ENCODE measurements at regions not wholly inside any gene's neighbourhood (a gene's known extent, or its start where the extent isn't known, plus 50 kb on each side); places are given as distances from the start of the nearest gene placed in this dataset.

DNA sequence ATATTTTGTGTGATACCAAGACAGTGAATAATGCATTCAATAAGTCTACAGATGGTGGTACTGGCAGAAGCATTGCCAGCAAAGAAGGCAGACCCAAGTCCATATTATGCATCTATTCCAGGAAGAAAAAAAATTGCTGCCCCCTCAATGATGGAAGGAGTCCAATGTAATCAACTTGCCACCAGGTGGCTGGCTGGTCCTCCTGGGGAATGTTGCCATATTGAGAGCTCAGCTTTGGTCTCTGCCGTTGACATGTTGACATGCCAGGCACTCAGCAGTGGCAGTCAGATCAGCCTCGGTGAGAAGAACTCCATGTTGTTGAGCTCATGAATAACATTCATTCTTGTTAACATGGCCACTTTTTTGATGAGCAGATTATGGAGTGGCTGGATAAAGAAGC is 298.5 kb downstream of the IGSF11 start:
- 94% methylated on average over 2 of the region's 2 CpGs for WGBS
- Histone ChIP-seq H3K4me3 (ENCODE audit: low read length in 2 of 2) (no peak overlapping the region), H3K27me3 (ENCODE audit: control insufficient read depth in 2 of 2, insufficient read depth in 1 of 2, low read length in 1 of 2) (no peaks in the 10 kb centered on the region), H3K9me3 (ENCODE audit: control insufficient read depth in 2 of 2, insufficient read depth in 1 of 2, low read length in 1 of 2) (no peaks in the 10 kb centered on the region), H3K36me3 (ENCODE audit: control insufficient read depth in 2 of 2, insufficient read depth in 2 of 2, low read length in 1 of 2) (no peaks in the 10 kb centered on the region), H3K27ac (ENCODE audit: low read depth in 1 of 2, low read length in 1 of 2) (no peak overlapping the region), H3K4me1 (ENCODE audit: control insufficient read depth in 2 of 2, insufficient read depth in 2 of 2, low read length in 2 of 2) (no peaks in the 10 kb centered on the region)
- DNase-seq (ENCODE audit: low read depth in 6 of 9, low spot score in 9 of 9), result no peak

DNA sequence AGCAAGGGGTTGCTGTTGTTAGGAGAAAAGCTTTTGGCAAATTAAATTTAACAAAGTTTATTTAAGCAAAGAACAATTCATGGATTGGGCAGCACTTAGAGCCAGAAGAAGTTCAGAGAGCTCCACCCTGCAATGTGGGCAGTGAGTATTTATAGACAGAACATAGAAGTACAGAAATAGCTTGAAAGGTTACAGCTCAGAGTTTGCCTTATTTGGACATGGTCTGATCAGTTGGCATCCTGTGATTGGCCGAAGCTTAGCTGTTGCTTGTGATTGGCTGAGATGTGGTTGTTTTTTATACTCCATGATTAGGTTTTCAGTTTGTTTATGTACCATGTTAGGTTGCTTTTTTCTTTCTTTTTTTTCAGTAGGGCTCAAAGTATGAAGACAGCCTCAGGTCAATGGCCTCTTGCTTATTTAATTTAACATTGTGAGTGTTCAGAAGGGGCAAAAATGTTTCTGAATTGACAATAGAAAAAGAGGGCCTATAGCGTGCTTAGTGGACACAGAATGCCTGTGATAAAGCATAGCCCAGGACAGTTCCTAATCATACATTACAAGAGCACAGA is 293.8 kb downstream of the IGSF11 start:
- no peak overlapping the region for H3K27ac ChIP-seq (ENCODE audit: low read depth in 1 of 2, low read length in 1 of 2)
- WGBS, result 94% methylated on average over 2 of the region's 2 CpGs
- no peaks in the 10 kb centered on the region for H3K36me3 ChIP-seq (ENCODE audit: control insufficient read depth in 2 of 2, insufficient read depth in 2 of 2, low read length in 1 of 2)
- H3K4me3 ChIP-seq (ENCODE audit: low read length in 2 of 2), result no peak overlapping the region
- no peaks in the 10 kb centered on the region for H3K27me3 ChIP-seq (ENCODE audit: control insufficient read depth in 2 of 2, insufficient read depth in 1 of 2, low read length in 1 of 2)
- no peaks in the 10 kb centered on the region for H3K4me1 ChIP-seq (ENCODE audit: control insufficient read depth in 2 of 2, insufficient read depth in 2 of 2, low read length in 2 of 2)
- no peak for DNase-seq (ENCODE audit: low read depth in 6 of 9, low spot score in 9 of 9)
- H3K9me3 ChIP-seq (ENCODE audit: control insufficient read depth in 2 of 2, insufficient read depth in 1 of 2, low read length in 1 of 2), result no peaks in the 10 kb centered on the region

DNA sequence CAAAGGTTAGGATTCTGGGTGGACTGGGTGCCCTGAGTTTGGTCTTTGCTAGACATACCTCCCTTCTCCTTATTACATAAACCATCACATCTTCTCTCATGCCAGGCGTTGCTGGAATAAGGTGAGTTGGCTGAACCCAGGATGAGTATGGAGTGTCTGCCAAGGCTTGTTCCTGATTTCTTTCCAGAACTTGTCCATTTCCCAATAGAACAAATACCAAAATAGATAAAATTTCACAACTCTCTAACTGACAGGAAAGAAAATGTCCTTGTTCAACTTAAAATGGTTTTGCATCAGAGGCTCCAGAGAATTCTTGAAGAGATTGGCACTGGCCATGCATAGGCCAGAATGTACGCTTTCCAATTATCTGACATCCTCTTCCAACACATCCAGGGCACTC is 291.9 kb downstream of the IGSF11 start:
- Histone ChIP-seq H3K36me3 (ENCODE audit: control insufficient read depth in 2 of 2, insufficient read depth in 2 of 2, low read length in 1 of 2) (no peaks in the 10 kb centered on the region), H3K27ac (ENCODE audit: low read depth in 1 of 2, low read length in 1 of 2) (no peak overlapping the region), H3K4me3 (ENCODE audit: low read length in 2 of 2) (no peak overlapping the region), H3K4me1 (ENCODE audit: control insufficient read depth in 2 of 2, insufficient read depth in 2 of 2, low read length in 2 of 2) (no peaks in the 10 kb centered on the region), H3K27me3 (ENCODE audit: control insufficient read depth in 2 of 2, insufficient read depth in 1 of 2, low read length in 1 of 2) (no peaks in the 10 kb centered on the region), H3K9me3 (ENCODE audit: control insufficient read depth in 2 of 2, insufficient read depth in 1 of 2, low read length in 1 of 2) (no peaks in the 10 kb centered on the region)
- WGBS, result 88% methylated on average over 2 of the region's 2 CpGs
- no peak for DNase-seq (ENCODE audit: low read depth in 6 of 9, low spot score in 9 of 9)

- Histone ChIP-seq H3K4me3 (ENCODE audit: low read length in 2 of 2) (no peak overlapping the region), H3K4me1 (ENCODE audit: control insufficient read depth in 2 of 2, insufficient read depth in 2 of 2, low read length in 2 of 2) (no peaks in the 10 kb centered on the region), H3K27me3 (ENCODE audit: control insufficient read depth in 2 of 2, insufficient read depth in 1 of 2, low read length in 1 of 2) (no peaks in the 10 kb centered on the region), H3K9me3 (ENCODE audit: control insufficient read depth in 2 of 2, insufficient read depth in 1 of 2, low read length in 1 of 2) (no peaks in the 10 kb centered on the region), H3K36me3 (ENCODE audit: control insufficient read depth in 2 of 2, insufficient read depth in 2 of 2, low read length in 1 of 2) (no peaks in the 10 kb centered on the region), H3K27ac (ENCODE audit: low read depth in 1 of 2, low read length in 1 of 2) (no peak overlapping the region)
- 83% methylated on average over 2 of the region's 2 CpGs for WGBS
- DNase-seq (ENCODE audit: low read depth in 6 of 9, low spot score in 9 of 9), result no peak
These were observed 290.5 kb downstream of the IGSF11 start for GRCh38 chr3:118744186-118744585.

DNA sequence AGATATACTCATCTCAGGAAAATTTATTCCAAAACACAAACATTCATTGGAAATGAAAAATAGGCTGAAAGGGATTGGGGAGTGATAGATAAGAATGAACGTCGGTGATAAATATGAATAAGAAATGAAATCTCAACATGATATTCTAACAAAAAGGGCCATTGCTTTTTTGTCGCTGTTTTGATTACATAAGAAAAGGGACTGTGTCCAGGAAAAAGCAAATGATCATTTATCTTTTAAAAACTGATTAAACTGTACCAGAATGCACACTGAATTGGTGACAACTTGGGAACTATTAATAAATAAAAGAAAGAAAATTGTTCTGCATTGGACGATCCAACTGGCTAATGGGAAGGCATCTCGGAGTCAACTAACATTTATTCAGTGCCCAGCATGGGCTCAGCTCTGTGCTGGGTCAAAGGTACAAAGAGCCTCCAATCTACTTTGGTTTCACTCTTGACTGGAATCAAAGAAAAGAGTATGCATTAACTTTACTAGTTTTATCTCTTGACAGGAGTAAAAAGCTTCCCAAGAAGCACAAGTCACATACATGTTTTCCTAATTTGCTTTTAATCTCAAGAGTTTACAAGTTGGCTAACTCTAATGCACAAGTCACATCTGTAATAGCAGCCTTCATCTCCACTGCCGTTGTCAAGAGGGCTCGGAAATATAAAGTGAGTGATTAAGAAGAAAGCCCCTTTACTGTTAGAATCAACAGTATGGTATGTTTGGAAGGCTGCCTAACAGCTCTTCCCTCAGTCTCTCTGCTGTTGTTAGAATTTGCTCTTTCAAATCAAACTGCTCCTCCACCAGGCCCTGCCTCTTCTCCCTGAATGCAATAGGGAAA is 280.0 kb downstream of the IGSF11 start:
- H3K9me3 ChIP-seq (ENCODE audit: control insufficient read depth in 2 of 2, insufficient read depth in 1 of 2, low read length in 1 of 2), result no peaks in the 10 kb centered on the region
- no peak for DNase-seq (ENCODE audit: low read depth in 6 of 9, low spot score in 9 of 9)
- 95% methylated on average over 7 of the region's 7 CpGs for WGBS
- H3K36me3 ChIP-seq (ENCODE audit: control insufficient read depth in 2 of 2, insufficient read depth in 2 of 2, low read length in 1 of 2), result no peaks in the 10 kb centered on the region
- H3K27me3 ChIP-seq (ENCODE audit: control insufficient read depth in 2 of 2, insufficient read depth in 1 of 2, low read length in 1 of 2), result no peaks in the 10 kb centered on the region
- H3K4me3 ChIP-seq (ENCODE audit: low read length in 2 of 2), result no peak overlapping the region
- H3K27ac ChIP-seq (ENCODE audit: low read depth in 1 of 2, low read length in 1 of 2), result no peak overlapping the region
- no peaks in the 10 kb centered on the region for H3K4me1 ChIP-seq (ENCODE audit: control insufficient read depth in 2 of 2, insufficient read depth in 2 of 2, low read length in 2 of 2)

DNA sequence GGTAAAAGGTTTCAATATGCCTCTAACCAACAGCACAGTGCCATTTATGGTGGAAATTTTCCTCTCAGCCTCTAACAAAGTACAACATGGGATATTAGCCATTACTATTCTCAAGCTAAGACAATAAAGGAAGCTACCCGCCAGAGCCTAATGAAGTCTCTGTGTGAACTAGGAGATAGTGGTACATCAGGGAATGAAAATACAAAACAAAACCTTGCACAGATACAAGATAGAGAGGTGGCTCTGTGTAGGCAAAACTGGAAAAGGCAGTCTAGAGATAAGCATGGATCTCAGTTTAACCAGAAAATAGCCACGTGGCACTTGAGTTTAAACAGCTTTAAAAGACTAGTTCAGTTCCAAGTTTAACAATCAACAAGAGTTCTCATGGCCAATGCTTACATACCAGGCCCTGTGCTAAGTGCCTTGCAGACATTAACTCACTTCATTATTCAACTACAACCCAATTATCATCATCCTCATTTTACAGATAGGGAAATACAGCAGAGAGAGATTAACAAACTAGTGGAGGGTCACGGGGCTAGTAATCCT is 279.3 kb downstream of the IGSF11 start:
- no peaks in the 10 kb centered on the region for H3K9me3 ChIP-seq (ENCODE audit: control insufficient read depth in 2 of 2, insufficient read depth in 1 of 2, low read length in 1 of 2)
- no peak for DNase-seq (ENCODE audit: low read depth in 6 of 9, low spot score in 9 of 9)
- H3K36me3 ChIP-seq (ENCODE audit: control insufficient read depth in 2 of 2, insufficient read depth in 2 of 2, low read length in 1 of 2), result no peaks in the 10 kb centered on the region
- no peak overlapping the region for H3K4me3 ChIP-seq (ENCODE audit: low read length in 2 of 2)
- H3K27me3 ChIP-seq (ENCODE audit: control insufficient read depth in 2 of 2, insufficient read depth in 1 of 2, low read length in 1 of 2), result no peaks in the 10 kb centered on the region
- H3K27ac ChIP-seq (ENCODE audit: low read depth in 1 of 2, low read length in 1 of 2), result no peak overlapping the region
- 87% methylated on average over 3 of the region's 3 CpGs for WGBS
- no peaks in the 10 kb centered on the region for H3K4me1 ChIP-seq (ENCODE audit: control insufficient read depth in 2 of 2, insufficient read depth in 2 of 2, low read length in 2 of 2)

DNA sequence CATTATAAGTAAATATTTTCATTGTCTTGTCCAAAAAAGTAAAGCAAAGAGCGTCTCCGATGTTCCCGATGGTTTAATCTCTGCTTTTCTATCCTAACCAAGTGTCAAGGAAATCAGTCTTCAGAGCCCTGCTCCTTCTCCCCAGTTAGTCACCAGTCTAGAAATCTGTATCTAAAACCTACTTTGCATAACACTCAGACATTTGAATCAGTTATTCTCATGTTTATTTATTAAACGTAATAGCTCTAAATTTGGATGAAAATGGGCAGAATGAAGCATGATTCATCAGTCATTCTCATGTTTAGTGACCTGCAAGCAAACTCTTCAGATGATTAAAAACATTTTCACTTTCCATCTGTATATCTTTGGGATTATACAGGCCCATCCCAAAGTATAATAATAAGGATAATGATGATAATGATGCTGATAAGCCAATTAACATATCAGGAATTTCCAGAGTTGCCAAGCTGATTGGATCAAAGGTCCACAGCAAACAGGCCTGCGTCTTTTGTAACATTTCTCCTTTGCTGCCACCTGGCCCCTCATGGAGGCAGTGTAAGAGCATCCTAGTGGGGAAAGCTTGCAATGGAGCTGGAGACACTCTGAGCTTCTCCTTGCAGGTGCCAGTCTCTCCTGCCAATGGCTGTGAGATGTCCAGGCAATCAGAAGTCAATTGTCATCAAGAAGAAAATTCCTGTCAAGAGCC is 273.9 kb downstream of the IGSF11 start:
- 72% methylated on average over 5 of the region's 5 CpGs for WGBS
- no peak for DNase-seq (ENCODE audit: low read depth in 6 of 9, low spot score in 9 of 9)
- no peaks in the 10 kb centered on the region for H3K9me3 ChIP-seq (ENCODE audit: control insufficient read depth in 2 of 2, insufficient read depth in 1 of 2, low read length in 1 of 2)
- H3K27ac ChIP-seq (ENCODE audit: low read depth in 1 of 2, low read length in 1 of 2), result no peak overlapping the region
- no peak overlapping the region for H3K4me3 ChIP-seq (ENCODE audit: low read length in 2 of 2)
- H3K27me3 ChIP-seq (ENCODE audit: control insufficient read depth in 2 of 2, insufficient read depth in 1 of 2, low read length in 1 of 2), result no peaks in the 10 kb centered on the region
- H3K4me1 ChIP-seq (ENCODE audit: control insufficient read depth in 2 of 2, insufficient read depth in 2 of 2, low read length in 2 of 2), result no peaks in the 10 kb centered on the region
- H3K36me3 ChIP-seq (ENCODE audit: control insufficient read depth in 2 of 2, insufficient read depth in 2 of 2, low read length in 1 of 2), result no peaks in the 10 kb centered on the region

DNA sequence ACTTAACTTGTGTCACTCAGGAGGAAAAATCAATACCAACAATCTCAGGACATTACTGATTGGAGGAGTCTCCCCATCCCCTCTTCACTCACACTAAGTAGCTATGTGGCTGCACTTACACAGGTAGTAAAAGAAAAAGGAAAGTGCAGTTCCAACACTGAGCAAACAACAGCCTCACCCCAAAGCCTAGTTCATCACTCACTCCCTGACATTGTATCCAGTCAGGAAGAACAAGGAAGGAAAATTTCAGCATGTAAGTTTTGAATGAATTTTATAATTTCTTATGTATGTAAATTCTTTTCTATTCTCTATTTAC is 273.4 kb downstream of the IGSF11 start:
- H3K27me3 ChIP-seq (ENCODE audit: control insufficient read depth in 2 of 2, insufficient read depth in 1 of 2, low read length in 1 of 2), result no peaks in the 10 kb centered on the region
- no peaks in the 10 kb centered on the region for H3K4me1 ChIP-seq (ENCODE audit: control insufficient read depth in 2 of 2, insufficient read depth in 2 of 2, low read length in 2 of 2)
- no peak overlapping the region for H3K27ac ChIP-seq (ENCODE audit: low read depth in 1 of 2, low read length in 1 of 2)
- H3K4me3 ChIP-seq (ENCODE audit: low read length in 2 of 2), result no peak overlapping the region
- no peak for DNase-seq (ENCODE audit: low read depth in 6 of 9, low spot score in 9 of 9)
- H3K36me3 ChIP-seq (ENCODE audit: control insufficient read depth in 2 of 2, insufficient read depth in 2 of 2, low read length in 1 of 2), result no peaks in the 10 kb centered on the region
- no peaks in the 10 kb centered on the region for H3K9me3 ChIP-seq (ENCODE audit: control insufficient read depth in 2 of 2, insufficient read depth in 1 of 2, low read length in 1 of 2)

- H3K36me3 ChIP-seq (ENCODE audit: control insufficient read depth in 2 of 2, insufficient read depth in 2 of 2, low read length in 1 of 2), result no peaks in the 10 kb centered on the region
- H3K4me3 ChIP-seq (ENCODE audit: low read length in 2 of 2), result no peak overlapping the region
- H3K27ac ChIP-seq (ENCODE audit: low read depth in 1 of 2, low read length in 1 of 2), result no peak overlapping the region
- H3K27me3 ChIP-seq (ENCODE audit: control insufficient read depth in 2 of 2, insufficient read depth in 1 of 2, low read length in 1 of 2), result no peaks in the 10 kb centered on the region
- no peaks in the 10 kb centered on the region for H3K9me3 ChIP-seq (ENCODE audit: control insufficient read depth in 2 of 2, insufficient read depth in 1 of 2, low read length in 1 of 2)
- no peak for DNase-seq (ENCODE audit: low read depth in 6 of 9, low spot score in 9 of 9)
- H3K4me1 ChIP-seq (ENCODE audit: control insufficient read depth in 2 of 2, insufficient read depth in 2 of 2, low read length in 2 of 2), result no peaks in the 10 kb centered on the region
- 96% methylated on average over 3 of the region's 3 CpGs for WGBS
These were observed 268.9 kb downstream of the IGSF11 start for GRCh38 chr3:118765636-118766305.
